Sigmoid colon (tissue), 6 donors: ENCODE measurements at regions not wholly inside any gene's neighbourhood (a gene's known extent, or its start where the extent isn't known, plus 50 kb on each side); places are given as distances from the start of the nearest gene placed in this dataset.

Experiments used
- DNase-seq: peaks from one replicate; pipeline ENCODE4 v3.0.0-alpha.2; 2019
- H3K27ac ChIP-seq, 4 donors: fragments of 200-600 bp; sonication (generic); one replicate each; pipeline ENCODE4 v1.5.1; 2016 to 2019; ENCODE audit warnings: mild to moderate bottlenecking in 1 of 4
- H3K27me3 ChIP-seq, 3 donors: fragments of 200-600 bp; sonication (generic); one replicate each; pipeline ENCODE4 v1.5.1; 2019; ENCODE audit warnings: mild to moderate bottlenecking in 1 of 3
- H3K36me3 ChIP-seq, 4 donors: fragments of 200-600 bp; sonication (generic); one replicate each; pipeline ENCODE4 v1.5.1; 2016 to 2019
- H3K4me1 ChIP-seq, 4 donors: fragments of 200-600 bp; sonication (generic); one replicate each; pipeline ENCODE4 v1.5.1; 2017 to 2019
- H3K4me3 ChIP-seq, 4 donors: fragments of 200-600 bp; sonication (generic); one replicate each; pipeline ENCODE4 v1.5.1; 2017 to 2019; ENCODE audit warnings: mild to moderate bottlenecking in 2 of 4, moderate library complexity in 1 of 4
- H3K9me3 ChIP-seq, 4 donors: fragments of 200-600 bp in 3 of 4; sonication (generic) in 3 of 4; one replicate each; pipeline versions ENCODE4 v1.5.1 to v1.6.1; 2013 to 2019
- EP300 ChIP-seq, 4 donors: sonication (generic); formaldehyde crosslinking; IDR thresholded peaks; one replicate each; pipeline ENCODE4 v1.6.1; 2017; ENCODE audit warnings: antibody characterized with exemption in 4 of 4
- POLR2A ChIP-seq, 2 donors: fragments of 450-650 bp; IDR thresholded peaks; one replicate each; pipeline ENCODE4 v1.6.1; 2016; ENCODE audit warnings: antibody characterized with exemption in 2 of 2, mild to moderate bottlenecking in 2 of 2, moderate library complexity in 2 of 2
- POLR2AphosphoS5 ChIP-seq, 4 donors: sonication (generic); formaldehyde crosslinking; IDR thresholded peaks; one replicate each; pipeline ENCODE4 v1.6.1; 2017; ENCODE audit warnings: antibody characterized with exemption in 4 of 4
- WGBS, 2 donors: extraction: QIAGEN DNeasy Blood & Tissue Kit; methylation state at CpG; one replicate each; pipeline ENCODE4 v1.1.7; 2013; 5-methylcytosine and 5-hydroxymethylcytosine counted together
- intact Hi-C: fragments of 100-400 bp; cut with DNase I; formaldehyde crosslinking; loops from one replicate; pipeline ENCODE4 v1.15.1; 2023
- TF ChIP-seq, protein P1 (sequence below), 4 experiments: fragments of 450-650 bp in 3 of 4; fragments of 200-600 bp in 1 of 4; IDR thresholded peaks; one replicate each; pipeline ENCODE4 v1.5.1; 2016 to 2019; ENCODE audit warnings: antibody characterized with exemption in 4 of 4, mild to moderate bottlenecking in 3 of 4, moderate library complexity in 2 of 4
- donor health status: healthy with polysubstance abuse.
- donor health status: healthy.

- Histone ChIP-seq H3K27ac (no peak overlapping the region), H3K4me3 (no peak overlapping the region), H3K36me3 (no peaks in the 10 kb centered on the region), H3K9me3 (no peaks in the 10 kb centered on the region), H3K4me1 (no peaks in the 10 kb centered on the region), H3K27me3 (no peaks in the 10 kb centered on the region)
- intact Hi-C loops = no loop called here
- TF ChIP-seq POLR2AphosphoS5 (IDR thresholded peaks at IDR 0.05) = no peak
- no peak for TF ChIP-seq POLR2A (IDR thresholded peaks at IDR 0.05)
- TF ChIP-seq EP300 (IDR thresholded peaks at IDR 0.05) = no peak
- TF ChIP-seq, protein P1, sequence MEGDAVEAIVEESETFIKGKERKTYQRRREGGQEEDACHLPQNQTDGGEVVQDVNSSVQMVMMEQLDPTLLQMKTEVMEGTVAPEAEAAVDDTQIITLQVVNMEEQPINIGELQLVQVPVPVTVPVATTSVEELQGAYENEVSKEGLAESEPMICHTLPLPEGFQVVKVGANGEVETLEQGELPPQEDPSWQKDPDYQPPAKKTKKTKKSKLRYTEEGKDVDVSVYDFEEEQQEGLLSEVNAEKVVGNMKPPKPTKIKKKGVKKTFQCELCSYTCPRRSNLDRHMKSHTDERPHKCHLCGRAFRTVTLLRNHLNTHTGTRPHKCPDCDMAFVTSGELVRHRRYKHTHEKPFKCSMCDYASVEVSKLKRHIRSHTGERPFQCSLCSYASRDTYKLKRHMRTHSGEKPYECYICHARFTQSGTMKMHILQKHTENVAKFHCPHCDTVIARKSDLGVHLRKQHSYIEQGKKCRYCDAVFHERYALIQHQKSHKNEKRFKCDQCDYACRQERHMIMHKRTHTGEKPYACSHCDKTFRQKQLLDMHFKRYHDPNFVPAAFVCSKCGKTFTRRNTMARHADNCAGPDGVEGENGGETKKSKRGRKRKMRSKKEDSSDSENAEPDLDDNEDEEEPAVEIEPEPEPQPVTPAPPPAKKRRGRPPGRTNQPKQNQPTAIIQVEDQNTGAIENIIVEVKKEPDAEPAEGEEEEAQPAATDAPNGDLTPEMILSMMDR (IDR thresholded peaks at IDR 0.05) = no peak
- no peak for DNase-seq
- 90 to 96% methylated on average over 2 of the region's 2 CpGs for WGBS, 2 donors
Observed at GRCh38 chr11:113627297-113627696, 78.8 kb downstream of the TMPRSS5 start.

GRCh38 chr11:113626736-113627135, 79.4 kb downstream of the TMPRSS5 start:
- DNase-seq = no peak
- Histone ChIP-seq H3K4me1 (no peaks in the 10 kb centered on the region), H3K9me3 (no peaks in the 10 kb centered on the region), H3K27ac (no peak overlapping the region), H3K36me3 (no peaks in the 10 kb centered on the region), H3K27me3 (no peaks in the 10 kb centered on the region), H3K4me3 (no peak overlapping the region)
- intact Hi-C loops = no loop called here
- TF ChIP-seq POLR2AphosphoS5 (IDR thresholded peaks at IDR 0.05) = no peak
- TF ChIP-seq POLR2A (IDR thresholded peaks at IDR 0.05) = no peak
- no peak for TF ChIP-seq EP300 (IDR thresholded peaks at IDR 0.05)
- TF ChIP-seq, protein P1 (IDR thresholded peaks at IDR 0.05) = no peak
- 93% methylated on average over 2 of the region's 2 CpGs for WGBS, 2 donors

GRCh38 chr11:113623114-113623513, 83.0 kb downstream of the TMPRSS5 start:
- H3K9me3 ChIP-seq = peaks cover 0 to 10% (median 2%) of the 10 kb centered on the region in 4 donors
- no peak overlapping the region for H3K27ac ChIP-seq
- 88 to 89% methylated on average over 1 of the region's 1 CpG for WGBS, 2 donors
- TF ChIP-seq EP300 (IDR thresholded peaks at IDR 0.05) = no peak
- TF ChIP-seq POLR2AphosphoS5 (IDR thresholded peaks at IDR 0.05) = no peak
- TF ChIP-seq, protein P1 (IDR thresholded peaks at IDR 0.05) = no peak
- TF ChIP-seq POLR2A (IDR thresholded peaks at IDR 0.05) = no peak
- intact Hi-C loops = no loop called here
- H3K4me3 ChIP-seq = no peak overlapping the region
- no peaks in the 10 kb centered on the region for H3K36me3 ChIP-seq
- H3K4me1 ChIP-seq = peaks cover 0 to 8% (median 4%) of the 10 kb centered on the region in 4 donors
- DNase-seq = no peak
- H3K27me3 ChIP-seq = no peaks in the 10 kb centered on the region

- intact Hi-C loops = no loop called here
- 71 to 77% methylated on average over 2 of the region's 2 CpGs for WGBS, 2 donors
- H3K36me3 ChIP-seq = no peaks in the 10 kb centered on the region
- H3K9me3 ChIP-seq = peaks cover 0 to 10% (median 2%) of the 10 kb centered on the region in 4 donors
- no peaks in the 10 kb centered on the region for H3K27me3 ChIP-seq
- TF ChIP-seq POLR2A (IDR thresholded peaks at IDR 0.05) = no peak
- peak in 3 of 4 donors; percentile 56 to 75 (median 61) for TF ChIP-seq POLR2AphosphoS5 (IDR thresholded peaks at IDR 0.05)
- TF ChIP-seq, protein P1 (IDR thresholded peaks at IDR 0.05) = no peak
- peak in 2 of 4 donors; percentile 12 to 40 for TF ChIP-seq EP300 (IDR thresholded peaks at IDR 0.05)
- H3K4me3 ChIP-seq = no peak overlapping the region
- H3K27ac ChIP-seq = peak overlapping the region in 3 of 4 donors; percentile 30 to 68 (median 54)
- no peak for DNase-seq
- peaks cover 0 to 31% (median 20%) of the 10 kb centered on the region in 4 donors for H3K4me1 ChIP-seq
Observed at GRCh38 chr11:113618360-113618759, 87.7 kb downstream of the TMPRSS5 start.

- H3K36me3 ChIP-seq = no peaks in the 10 kb centered on the region
- TF ChIP-seq POLR2A (IDR thresholded peaks at IDR 0.05) (no peak), POLR2AphosphoS5 (IDR thresholded peaks at IDR 0.05) (no peak), EP300 (IDR thresholded peaks at IDR 0.05) (no peak)
- TF ChIP-seq, protein P1 (IDR thresholded peaks at IDR 0.05) = no peak
- H3K4me3 ChIP-seq = no peak overlapping the region
- intact Hi-C loops = no loop called here
- peaks cover 0 to 31% (median 20%) of the 10 kb centered on the region in 4 donors for H3K4me1 ChIP-seq
- no peaks in the 10 kb centered on the region for H3K27me3 ChIP-seq
- H3K9me3 ChIP-seq = peaks cover 0 to 6% (median 2%) of the 10 kb centered on the region in 4 donors
- WGBS, 2 donors = 60 to 70% methylated on average over 1 of the region's 1 CpG
- H3K27ac ChIP-seq = peak overlapping the region in 1 of 4 donors; percentile 47
- DNase-seq = no peak
Observed at GRCh38 chr11:113615773-113616172, 90.3 kb downstream of the TMPRSS5 start.
